Mucosa of descending colon (tissue), 3 donors: ENCODE measurements at regions not wholly inside any gene's neighbourhood (a gene's known extent, or its start where the extent isn't known, plus 50 kb on each side); places are given as distances from the start of the nearest gene placed in this dataset.

Source experiments
- ATAC-seq: fragments of 200-7000 bp; cut with Tn5 transposase; one replicate; pipeline ENCODE4 v1.9.1; 2020; ENCODE audit warnings: mild to moderate bottlenecking, moderate library complexity
- DNase-seq, 3 donors: peaks; one replicate each; pipeline ENCODE4 v3.0.0-alpha.2; 2020
- H3K36me3 ChIP-seq: fragments of 200-600 bp; one replicate; pipeline ENCODE4 v1.8.0; 2021; ENCODE audit warnings: low read depth, mild to moderate bottlenecking
- H3K4me1 ChIP-seq: fragments of 200-600 bp; one replicate; pipeline ENCODE4 v1.8.0; 2021; ENCODE audit warnings: low read depth, mild to moderate bottlenecking
- H3K4me3 ChIP-seq: fragments of 200-600 bp; one replicate; pipeline ENCODE4 v1.8.0; 2021; ENCODE audit warnings: mild to moderate bottlenecking
- H3K9me3 ChIP-seq: fragments of 200-600 bp; one replicate; pipeline ENCODE4 v1.8.0; 2021; ENCODE audit warnings: mild to moderate bottlenecking
- CTCF ChIP-seq: fragments of 200-600 bp; IDR thresholded peaks from one replicate; pipeline ENCODE4 v1.8.0; 2022; ENCODE audit warnings: antibody characterized with exemption, mild to moderate bottlenecking
- intact Hi-C, 2 donors: fragments of 100-400 bp; cut with DNase I in 1 of 2; cut with micrococcal nuclease in 1 of 2; formaldehyde crosslinking; loops; one replicate each; pipeline versions ENCODE4 v1.11.0 to v1.11.1; 2022; cut with DNase I, micrococcal nuclease
- donor health status: DM: no; HTN: no; CAD: no; lungs with moderate emphysema.
- donor health status: DM: no; HTN: no; CAD: no.
- donor health status: DM: no; HTN: yes; CAD: no.

- DNase-seq: peak in 1 of 3 donors; percentile 30
- Histone ChIP-seq H3K9me3 (no peaks in the 10 kb centered on the region), H3K4me3 (no peak overlapping the region), H3K36me3 (no peaks in the 10 kb centered on the region), H3K4me1 (no peaks in the 10 kb centered on the region)
- intact Hi-C loops: no loop called here
- no peak for ATAC-seq
- TF ChIP-seq CTCF: no peak
Measured at GRCh38 chr22:49620666-49621065, 207.0 kb downstream of the BRD1 start.

GRCh38 chr22:49620003-49620556 is 207.6 kb downstream of the BRD1 start:
- DNase-seq (peak in 1 of 3 donors; percentile 29), ATAC-seq (no peak)
- Histone ChIP-seq H3K4me3 (no peak overlapping the region), H3K9me3 (no peaks in the 10 kb centered on the region), H3K4me1 (no peaks in the 10 kb centered on the region), H3K36me3 (no peaks in the 10 kb centered on the region)
- TF ChIP-seq CTCF: no peak
- intact Hi-C loops: no loop called here

- intact Hi-C loops: no loop called here
- no peaks in the 10 kb centered on the region for H3K36me3 ChIP-seq
- DNase-seq (peak in 2 of 3 donors; percentile 13 to 27), ATAC-seq (no peak)
- no peaks in the 10 kb centered on the region for H3K9me3 ChIP-seq
- TF ChIP-seq CTCF: no peak
- H3K4me3 ChIP-seq: no peak overlapping the region
- H3K4me1 ChIP-seq: no peaks in the 10 kb centered on the region
Measured at GRCh38 chr22:49619301-49619700, 208.4 kb downstream of the BRD1 start.

- no peaks in the 10 kb centered on the region for H3K36me3 ChIP-seq
- intact Hi-C loops: no loop called here
- H3K4me3 ChIP-seq: no peak overlapping the region
- DNase-seq (peak in 2 of 3 donors; percentile 11 to 35), ATAC-seq (no peak)
- H3K4me1 ChIP-seq: no peaks in the 10 kb centered on the region
- TF ChIP-seq CTCF: no peak
- no peaks in the 10 kb centered on the region for H3K9me3 ChIP-seq
Measured at GRCh38 chr22:49618677-49618953, 209.1 kb downstream of the BRD1 start.

GRCh38 chr22:49617866-49618676 is 209.6 kb downstream of the BRD1 start:
- H3K36me3 ChIP-seq: no peaks in the 10 kb centered on the region
- ATAC-seq: no peak
- peaks cover under 1% of the 10 kb centered on the region for H3K9me3 ChIP-seq
- no peak for TF ChIP-seq CTCF
- H3K4me3 ChIP-seq: no peak overlapping the region
- intact Hi-C loops: no loop called here
- no peaks in the 10 kb centered on the region for H3K4me1 ChIP-seq
- DNase-seq: peak in 2 of 3 donors; percentile 11 to 24
